Sigmoid colon (tissue), 6 donors: ENCODE measurements at regions not wholly inside any gene's neighbourhood (a gene's known extent, or its start where the extent isn't known, plus 50 kb on each side); places are given as distances from the start of the nearest gene placed in this dataset.

Experiments
- DNase-seq: peaks from one replicate; pipeline ENCODE4 v3.0.0-alpha.2; 2019
- H3K27ac ChIP-seq, 4 donors: fragments of 200-600 bp; sonication (generic); one replicate each; pipeline ENCODE4 v1.5.1; 2016 to 2019; ENCODE audit warnings: mild to moderate bottlenecking in 1 of 4
- H3K27me3 ChIP-seq, 3 donors: fragments of 200-600 bp; sonication (generic); one replicate each; pipeline ENCODE4 v1.5.1; 2019; ENCODE audit warnings: mild to moderate bottlenecking in 1 of 3
- H3K36me3 ChIP-seq, 4 donors: fragments of 200-600 bp; sonication (generic); one replicate each; pipeline ENCODE4 v1.5.1; 2016 to 2019
- H3K4me1 ChIP-seq, 4 donors: fragments of 200-600 bp; sonication (generic); one replicate each; pipeline ENCODE4 v1.5.1; 2017 to 2019
- H3K4me3 ChIP-seq, 4 donors: fragments of 200-600 bp; sonication (generic); one replicate each; pipeline ENCODE4 v1.5.1; 2017 to 2019; ENCODE audit warnings: mild to moderate bottlenecking in 2 of 4, moderate library complexity in 1 of 4
- H3K9me3 ChIP-seq, 4 donors: fragments of 200-600 bp in 3 of 4; sonication (generic) in 3 of 4; one replicate each; pipeline versions ENCODE4 v1.5.1 to v1.6.1; 2013 to 2019
- EP300 ChIP-seq, 4 donors: sonication (generic); formaldehyde crosslinking; IDR thresholded peaks; one replicate each; pipeline ENCODE4 v1.6.1; 2017; ENCODE audit warnings: antibody characterized with exemption in 4 of 4
- POLR2A ChIP-seq, 2 donors: fragments of 450-650 bp; IDR thresholded peaks; one replicate each; pipeline ENCODE4 v1.6.1; 2016; ENCODE audit warnings: antibody characterized with exemption in 2 of 2, mild to moderate bottlenecking in 2 of 2, moderate library complexity in 2 of 2
- POLR2AphosphoS5 ChIP-seq, 4 donors: sonication (generic); formaldehyde crosslinking; IDR thresholded peaks; one replicate each; pipeline ENCODE4 v1.6.1; 2017; ENCODE audit warnings: antibody characterized with exemption in 4 of 4
- WGBS, 2 donors: extraction: QIAGEN DNeasy Blood & Tissue Kit; methylation state at CpG; one replicate each; pipeline ENCODE4 v1.1.7; 2013; 5-methylcytosine and 5-hydroxymethylcytosine counted together
- intact Hi-C: fragments of 100-400 bp; cut with DNase I; formaldehyde crosslinking; loops from one replicate; pipeline ENCODE4 v1.15.1; 2023
- TF ChIP-seq, protein P1 (sequence below), 4 experiments: fragments of 450-650 bp in 3 of 4; fragments of 200-600 bp in 1 of 4; IDR thresholded peaks; one replicate each; pipeline ENCODE4 v1.5.1; 2016 to 2019; ENCODE audit warnings: antibody characterized with exemption in 4 of 4, mild to moderate bottlenecking in 3 of 4, moderate library complexity in 2 of 4
- donor health status: healthy with polysubstance abuse.
- donor health status: healthy.

DNA sequence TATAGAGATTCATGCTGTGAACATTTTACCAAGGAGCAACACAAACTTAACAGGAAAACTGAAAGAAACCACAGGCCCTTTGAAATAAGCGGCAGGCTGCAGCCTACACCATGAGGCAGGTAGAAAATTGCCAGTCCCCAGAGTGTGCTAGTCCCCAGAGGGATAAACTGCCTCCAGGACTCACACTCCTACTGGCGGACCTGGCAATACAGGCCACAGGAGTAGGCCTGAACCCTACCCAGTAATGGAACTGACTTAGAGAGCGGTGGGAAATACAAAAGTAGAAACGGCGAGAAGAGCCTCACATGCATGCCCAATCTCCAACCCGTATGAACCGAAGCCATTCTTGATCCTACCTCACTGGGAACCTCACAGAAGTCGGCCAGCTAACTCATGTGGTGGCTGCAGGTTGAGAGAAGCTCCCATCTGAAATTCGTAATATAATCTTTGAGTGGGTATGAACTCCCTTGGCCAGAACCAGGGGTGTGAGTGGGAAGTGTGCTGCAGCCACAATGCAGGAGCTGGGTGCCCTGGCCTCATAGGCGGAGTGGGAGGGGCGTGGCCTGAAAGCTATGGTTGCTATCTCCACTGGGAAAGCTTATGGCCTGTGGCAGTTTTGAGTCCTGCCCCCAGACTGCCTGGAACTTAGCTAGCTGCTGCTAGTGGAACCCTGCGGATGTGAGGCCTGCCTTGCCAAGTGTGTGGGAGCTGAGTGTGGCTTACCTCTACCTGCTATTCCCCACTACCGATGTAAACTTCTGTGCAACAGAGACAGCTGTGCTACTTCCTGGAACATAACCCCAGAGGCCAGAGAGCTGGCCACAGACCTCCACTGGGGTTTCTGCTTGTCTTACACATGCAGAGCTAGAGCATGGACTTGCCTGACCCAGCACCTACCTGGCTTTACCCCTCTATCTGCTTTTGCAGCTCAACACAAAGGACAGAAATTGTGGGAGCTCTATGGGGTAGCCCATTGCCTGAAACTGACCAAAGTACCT is 146.5 kb upstream of the COL21A1 start:
- intact Hi-C loops = no loop called here
- H3K9me3 ChIP-seq = peaks cover 0 to 2% (median 0%) of the 10 kb centered on the region in 4 donors
- no peaks in the 10 kb centered on the region for H3K27me3 ChIP-seq
- TF ChIP-seq, protein P1, sequence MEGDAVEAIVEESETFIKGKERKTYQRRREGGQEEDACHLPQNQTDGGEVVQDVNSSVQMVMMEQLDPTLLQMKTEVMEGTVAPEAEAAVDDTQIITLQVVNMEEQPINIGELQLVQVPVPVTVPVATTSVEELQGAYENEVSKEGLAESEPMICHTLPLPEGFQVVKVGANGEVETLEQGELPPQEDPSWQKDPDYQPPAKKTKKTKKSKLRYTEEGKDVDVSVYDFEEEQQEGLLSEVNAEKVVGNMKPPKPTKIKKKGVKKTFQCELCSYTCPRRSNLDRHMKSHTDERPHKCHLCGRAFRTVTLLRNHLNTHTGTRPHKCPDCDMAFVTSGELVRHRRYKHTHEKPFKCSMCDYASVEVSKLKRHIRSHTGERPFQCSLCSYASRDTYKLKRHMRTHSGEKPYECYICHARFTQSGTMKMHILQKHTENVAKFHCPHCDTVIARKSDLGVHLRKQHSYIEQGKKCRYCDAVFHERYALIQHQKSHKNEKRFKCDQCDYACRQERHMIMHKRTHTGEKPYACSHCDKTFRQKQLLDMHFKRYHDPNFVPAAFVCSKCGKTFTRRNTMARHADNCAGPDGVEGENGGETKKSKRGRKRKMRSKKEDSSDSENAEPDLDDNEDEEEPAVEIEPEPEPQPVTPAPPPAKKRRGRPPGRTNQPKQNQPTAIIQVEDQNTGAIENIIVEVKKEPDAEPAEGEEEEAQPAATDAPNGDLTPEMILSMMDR (IDR thresholded peaks at IDR 0.05) = no peak
- TF ChIP-seq EP300 (IDR thresholded peaks at IDR 0.05) (no peak), POLR2A (IDR thresholded peaks at IDR 0.05) (no peak), POLR2AphosphoS5 (IDR thresholded peaks at IDR 0.05) (no peak)
- DNase-seq = no peak
- no peak overlapping the region for H3K4me3 ChIP-seq
- 91 to 93% methylated on average over 13 of the region's 13 CpGs for WGBS, 2 donors
- H3K4me1 ChIP-seq = no peaks in the 10 kb centered on the region
- H3K36me3 ChIP-seq = no peaks in the 10 kb centered on the region
- H3K27ac ChIP-seq = no peak overlapping the region

DNA sequence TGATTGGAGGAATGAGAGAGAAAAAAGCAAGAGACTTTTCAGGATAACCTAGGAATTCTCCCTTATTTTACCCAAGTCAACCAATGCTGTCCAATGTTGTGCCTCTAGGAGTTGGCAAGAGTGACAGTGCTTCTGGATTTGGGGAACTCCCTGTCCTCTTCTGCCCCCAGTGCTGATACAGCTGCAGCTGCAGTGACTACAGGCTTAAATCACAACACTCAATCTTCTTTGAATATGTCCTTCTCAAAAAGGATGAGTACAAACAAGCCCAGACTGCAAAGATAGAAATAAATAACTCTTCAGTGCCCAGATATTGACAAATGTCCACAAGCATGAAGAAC is 141.0 kb upstream of the COL21A1 start:
- no peak overlapping the region for H3K27ac ChIP-seq
- TF ChIP-seq EP300 (IDR thresholded peaks at IDR 0.05) (no peak), POLR2A (IDR thresholded peaks at IDR 0.05) (no peak), POLR2AphosphoS5 (IDR thresholded peaks at IDR 0.05) (no peak)
- TF ChIP-seq, protein P1 (IDR thresholded peaks at IDR 0.05) = no peak

DNA sequence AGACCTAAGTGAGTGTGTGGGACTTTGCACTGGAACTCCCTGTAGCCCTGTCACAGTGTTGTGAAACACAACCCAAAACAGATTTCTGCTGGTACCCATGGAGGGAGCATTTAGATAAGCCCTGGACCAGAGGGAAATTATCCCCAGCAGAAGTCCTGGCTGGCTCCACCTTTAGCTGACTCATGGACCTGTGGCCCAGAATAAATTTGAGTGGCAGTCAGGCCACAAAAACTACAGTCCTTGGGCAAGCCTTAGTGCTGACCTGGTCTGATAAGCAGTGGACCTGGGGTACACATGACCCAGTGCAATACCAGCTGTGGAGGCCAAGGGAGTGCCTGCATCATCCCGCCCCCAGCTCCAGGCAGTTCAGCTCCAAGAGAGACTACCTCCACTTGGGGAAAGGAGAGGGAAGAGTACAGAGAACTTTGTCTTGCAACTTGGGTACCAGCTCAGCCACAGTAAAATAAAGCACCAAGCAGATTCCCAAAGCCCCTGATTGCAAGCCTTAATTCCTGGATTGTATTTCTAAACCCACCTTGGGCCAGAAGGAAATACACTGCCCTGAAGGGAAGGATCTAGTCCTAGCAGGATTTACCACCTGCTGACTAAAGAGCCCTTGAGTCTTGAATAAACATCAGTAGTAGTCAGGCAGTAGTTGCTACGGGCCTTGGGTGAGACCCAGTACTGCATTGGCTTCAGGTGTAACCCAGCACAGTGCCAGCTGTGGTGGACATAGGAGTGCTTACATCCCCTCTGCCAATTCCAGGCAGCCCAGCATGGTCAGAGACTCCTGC is 140.4 kb upstream of the COL21A1 start:
- TF ChIP-seq, protein P1 (IDR thresholded peaks at IDR 0.05) = no peak
- TF ChIP-seq EP300 (IDR thresholded peaks at IDR 0.05) = no peak
- TF ChIP-seq POLR2AphosphoS5 (IDR thresholded peaks at IDR 0.05) = no peak
- no peak for TF ChIP-seq POLR2A (IDR thresholded peaks at IDR 0.05)
- H3K27me3 ChIP-seq = no peaks in the 10 kb centered on the region
- no peak overlapping the region for H3K27ac ChIP-seq
- H3K4me1 ChIP-seq = peaks cover 0 to 42% (median 20%) of the 10 kb centered on the region in 4 donors
- peaks cover 0 to 2% (median 0%) of the 10 kb centered on the region in 4 donors for H3K9me3 ChIP-seq
- no peak for DNase-seq
- intact Hi-C loops = no loop called here
- no peaks in the 10 kb centered on the region for H3K36me3 ChIP-seq
- H3K4me3 ChIP-seq = no peak overlapping the region
- 68 to 85% methylated on average over 2 of the region's 2 CpGs for WGBS, 2 donors

More for the DNA sequence above, 141.0 kb upstream of the COL21A1 start:
- DNase-seq = no peak
- no peaks in the 10 kb centered on the region for H3K36me3 ChIP-seq
- no peak overlapping the region for H3K4me3 ChIP-seq
- intact Hi-C loops = no loop called here
- peaks cover 0 to 2% (median 0%) of the 10 kb centered on the region in 4 donors for H3K9me3 ChIP-seq
- peaks cover 0 to 42% (median 20%) of the 10 kb centered on the region in 4 donors for H3K4me1 ChIP-seq
- H3K27me3 ChIP-seq = no peaks in the 10 kb centered on the region

DNA sequence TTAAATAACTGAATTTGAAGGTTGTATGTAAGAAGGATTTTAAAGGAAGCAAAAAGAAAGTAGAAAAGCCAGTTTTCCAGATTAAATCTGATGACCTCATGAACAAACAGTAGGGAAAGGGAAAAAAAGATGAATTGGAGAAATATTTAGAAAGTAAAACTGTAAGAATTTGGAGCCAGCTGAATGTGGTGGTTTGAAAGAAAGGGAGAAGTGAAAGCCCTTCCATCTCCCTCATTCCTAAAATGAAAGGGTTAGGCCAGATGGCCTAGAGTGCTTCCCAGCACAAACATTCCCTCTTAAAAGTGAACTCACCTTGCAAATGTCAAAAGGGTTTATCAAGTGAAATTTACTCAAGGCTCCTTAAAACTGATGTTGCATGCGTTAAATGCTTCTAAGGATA is 139.3 kb upstream of the COL21A1 start:
- Histone ChIP-seq H3K36me3 (no peaks in the 10 kb centered on the region), H3K27me3 (no peaks in the 10 kb centered on the region), H3K9me3 (peaks cover 0 to 2% (median 0%) of the 10 kb centered on the region in 4 donors), H3K27ac (peak overlapping the region in 1 of 4 donors; percentile 16), H3K4me3 (no peak overlapping the region), H3K4me1 (peaks cover 0 to 42% (median 21%) of the 10 kb centered on the region in 4 donors)
- intact Hi-C loops = no loop called here
- no peak for DNase-seq
- 92 to 93% methylated on average over 1 of the region's 1 CpG for WGBS, 2 donors
- TF ChIP-seq, protein P1 (IDR thresholded peaks at IDR 0.05) = no peak
- TF ChIP-seq EP300 (IDR thresholded peaks at IDR 0.05) (no peak), POLR2AphosphoS5 (IDR thresholded peaks at IDR 0.05) (no peak), POLR2A (IDR thresholded peaks at IDR 0.05) (no peak)
